IPS-18a (cell line): ENCODE measurements at regions not wholly inside any gene's neighbourhood (a gene's known extent, or its start where the extent isn't known, plus 50 kb on each side); places are given as distances from the start of the nearest gene placed in this dataset.

Experiments
- H3K27ac ChIP-seq: one replicate; pipeline ENCODE4 v1.5.1; 2013; ENCODE audit warnings: low read length
- H3K27me3 ChIP-seq: one replicate; pipeline ENCODE4 v1.6.1; 2013; ENCODE audit warnings: mild to moderate bottlenecking, low read length; ENCODE audit not compliant: control insufficient read depth, insufficient read depth
- H3K36me3 ChIP-seq: one replicate; pipeline ENCODE4 v1.6.1; 2013; ENCODE audit warnings: low read depth, low read length; ENCODE audit not compliant: control insufficient read depth
- H3K4me1 ChIP-seq: one replicate; pipeline ENCODE4 v1.6.1; 2013; ENCODE audit warnings: low read depth, low read length; ENCODE audit not compliant: control insufficient read depth
- H3K4me3 ChIP-seq: one replicate; pipeline ENCODE4 v1.5.1; 2013; ENCODE audit warnings: low read length
- H3K9ac ChIP-seq: one replicate; pipeline ENCODE4 v1.6.1; 2013; ENCODE audit warnings: mild to moderate bottlenecking, low read length, moderate library complexity
- H3K9me3 ChIP-seq: one replicate; pipeline ENCODE4 v1.6.1; 2013; ENCODE audit warnings: low read depth, low read length; ENCODE audit not compliant: control insufficient read depth

DNA sequence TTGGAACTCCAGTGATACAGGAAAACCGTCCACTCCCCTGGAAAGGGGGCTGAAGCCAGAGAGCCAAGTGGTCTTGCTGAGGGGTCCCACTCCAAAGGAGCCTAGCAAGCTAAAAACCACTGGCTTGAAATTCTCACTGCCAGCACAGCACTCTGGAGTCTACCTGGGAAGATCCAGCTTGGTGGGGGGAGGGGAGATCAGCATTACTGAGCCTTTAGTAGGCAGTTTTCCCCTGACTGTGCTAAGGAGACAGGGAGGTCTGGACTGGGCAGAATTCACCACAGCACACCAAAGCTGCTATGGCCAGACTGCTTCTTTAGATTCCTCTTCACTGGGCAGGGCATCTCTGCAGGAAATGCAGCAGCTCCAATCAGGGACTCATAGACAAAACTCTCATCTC, 510.7 kb upstream of the LRRTM1 start:
- no peaks in the 10 kb centered on the region for H3K27me3 ChIP-seq
- H3K4me1 ChIP-seq, result no peaks in the 10 kb centered on the region
- no peak overlapping the region for H3K4me3 ChIP-seq
- H3K9me3 ChIP-seq, result no peaks in the 10 kb centered on the region
- no peak overlapping the region for H3K9ac ChIP-seq
- no peak overlapping the region for H3K27ac ChIP-seq
- no peaks in the 10 kb centered on the region for H3K36me3 ChIP-seq

- Histone ChIP-seq H3K4me3 (no peak overlapping the region), H3K9me3 (peaks cover 3% of the 10 kb centered on the region), H3K27ac (no peak overlapping the region), H3K36me3 (no peaks in the 10 kb centered on the region), H3K9ac (no peak overlapping the region), H3K27me3 (no peaks in the 10 kb centered on the region), H3K4me1 (no peaks in the 10 kb centered on the region)
Observed at GRCh38 chr2:80786584-80786983, 482.0 kb upstream of the LRRTM1 start.

GRCh38 chr2:80778704-80779103, 474.2 kb upstream of the LRRTM1 start:
- Histone ChIP-seq H3K9ac (no peak overlapping the region), H3K9me3 (peaks cover 3% of the 10 kb centered on the region), H3K4me1 (no peaks in the 10 kb centered on the region), H3K27ac (no peak overlapping the region), H3K27me3 (no peaks in the 10 kb centered on the region), H3K4me3 (no peak overlapping the region), H3K36me3 (no peaks in the 10 kb centered on the region)

DNA sequence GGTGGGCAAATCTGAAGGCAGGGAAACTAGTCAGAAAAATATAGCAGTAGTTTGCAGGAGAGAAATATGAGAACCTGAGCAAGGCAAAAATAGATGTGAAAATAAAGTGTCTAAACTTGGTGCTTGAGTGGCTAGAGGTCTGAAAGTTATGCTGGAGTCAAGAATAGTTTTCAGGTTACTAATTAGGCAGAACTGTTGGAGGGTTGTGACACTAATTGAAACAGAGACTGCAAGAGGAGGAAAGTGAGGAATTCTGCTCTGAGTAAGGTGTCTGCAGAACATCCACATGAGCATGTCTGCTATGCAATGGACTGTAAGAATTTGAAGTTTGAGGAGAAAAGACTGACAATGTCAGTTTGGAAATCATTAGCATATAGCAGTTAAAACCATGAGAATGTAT, 444.0 kb upstream of the LRRTM1 start:
- no peak overlapping the region for H3K27ac ChIP-seq

GRCh38 chr2:80737047-80737446, 432.5 kb upstream of the LRRTM1 start:
- Histone ChIP-seq H3K36me3 (no peaks in the 10 kb centered on the region), H3K27me3 (no peaks in the 10 kb centered on the region), H3K9ac (no peak overlapping the region), H3K4me3 (no peak overlapping the region), H3K27ac (no peak overlapping the region), H3K4me1 (no peaks in the 10 kb centered on the region), H3K9me3 (no peaks in the 10 kb centered on the region)

More for the DNA sequence above, 444.0 kb upstream of the LRRTM1 start:
- H3K27me3 ChIP-seq, result no peaks in the 10 kb centered on the region
- no peaks in the 10 kb centered on the region for H3K4me1 ChIP-seq
- no peak overlapping the region for H3K9ac ChIP-seq
- no peak overlapping the region for H3K4me3 ChIP-seq
- no peaks in the 10 kb centered on the region for H3K36me3 ChIP-seq
- no peaks in the 10 kb centered on the region for H3K9me3 ChIP-seq

GRCh38 chr2:80725001-80725400, 420.4 kb upstream of the LRRTM1 start:
- no peaks in the 10 kb centered on the region for H3K27me3 ChIP-seq
- H3K4me3 ChIP-seq, result no peak overlapping the region
- H3K36me3 ChIP-seq, result no peaks in the 10 kb centered on the region
- H3K9ac ChIP-seq, result no peak overlapping the region
- no peaks in the 10 kb centered on the region for H3K9me3 ChIP-seq
- H3K27ac ChIP-seq, result no peak overlapping the region
- H3K4me1 ChIP-seq, result no peaks in the 10 kb centered on the region

DNA sequence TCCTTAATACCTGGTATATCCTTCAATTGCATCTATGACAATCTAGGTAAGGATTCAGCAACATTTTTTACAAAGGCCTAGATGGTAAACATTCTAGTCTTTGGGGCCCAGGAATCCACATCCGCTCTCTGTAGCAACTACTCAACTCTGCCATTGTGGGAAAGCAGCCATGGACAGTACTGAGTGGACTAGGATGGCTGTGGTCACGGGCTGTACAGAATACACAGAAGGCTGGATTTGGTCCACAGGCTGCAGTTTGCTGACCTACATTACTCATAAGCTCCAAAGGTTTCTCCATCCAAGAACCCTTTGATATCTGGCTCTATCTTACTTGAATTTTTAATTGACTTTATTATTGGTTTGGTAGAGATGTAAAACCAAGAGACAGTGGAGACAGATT, 418.3 kb upstream of the LRRTM1 start:
- Histone ChIP-seq H3K27me3 (no peaks in the 10 kb centered on the region), H3K9me3 (no peaks in the 10 kb centered on the region), H3K36me3 (no peaks in the 10 kb centered on the region), H3K4me1 (no peaks in the 10 kb centered on the region), H3K9ac (no peak overlapping the region), H3K27ac (no peak overlapping the region), H3K4me3 (no peak overlapping the region)

DNA sequence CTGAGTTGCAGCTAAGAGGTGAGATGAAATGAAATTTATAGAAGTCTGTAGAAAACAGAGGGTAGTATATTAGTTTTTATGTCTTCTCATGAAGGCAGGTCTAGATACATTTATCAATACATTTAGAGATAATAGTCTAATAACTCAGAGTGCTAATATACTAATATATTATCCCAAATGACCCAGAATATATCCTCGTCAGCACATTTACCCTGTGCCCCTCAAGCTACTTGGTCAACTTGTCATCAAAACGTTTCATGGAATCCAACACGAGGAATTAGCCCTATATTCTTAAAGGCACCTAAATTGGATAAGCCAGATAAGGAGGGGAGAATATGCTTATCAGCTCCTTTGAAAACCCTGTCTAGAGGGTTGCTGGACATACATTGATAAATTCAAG, 415.1 kb upstream of the LRRTM1 start:
- no peak overlapping the region for H3K27ac ChIP-seq
- H3K4me1 ChIP-seq, result no peaks in the 10 kb centered on the region
- no peaks in the 10 kb centered on the region for H3K36me3 ChIP-seq
- no peaks in the 10 kb centered on the region for H3K9me3 ChIP-seq
- no peak overlapping the region for H3K4me3 ChIP-seq
- H3K27me3 ChIP-seq, result no peaks in the 10 kb centered on the region
- H3K9ac ChIP-seq, result no peak overlapping the region

DNA sequence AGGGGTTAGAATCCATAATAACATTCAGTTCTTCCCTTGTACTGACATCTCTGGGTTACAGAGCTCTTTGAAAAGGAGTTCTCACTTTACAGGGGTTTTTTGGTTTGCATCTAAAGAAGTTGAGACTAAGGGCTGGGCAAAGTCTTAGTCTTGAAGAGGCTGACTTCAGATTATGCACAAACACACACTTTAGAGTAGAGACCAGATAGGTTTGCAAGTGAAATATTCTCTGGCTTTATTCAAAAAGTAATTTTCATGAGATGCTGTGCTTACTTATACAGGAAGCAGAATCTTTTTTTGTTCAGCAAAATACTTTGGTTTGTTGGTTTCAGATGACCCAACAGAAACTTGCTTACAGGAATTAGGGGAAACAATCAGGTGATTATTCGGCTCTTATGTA, 410.9 kb upstream of the LRRTM1 start:
- Histone ChIP-seq H3K36me3 (no peaks in the 10 kb centered on the region), H3K27me3 (no peaks in the 10 kb centered on the region), H3K27ac (no peak overlapping the region), H3K9ac (no peak overlapping the region), H3K9me3 (no peaks in the 10 kb centered on the region), H3K4me1 (no peaks in the 10 kb centered on the region), H3K4me3 (no peak overlapping the region)

- Histone ChIP-seq H3K4me3 (no peak overlapping the region), H3K27me3 (no peaks in the 10 kb centered on the region), H3K9ac (no peak overlapping the region), H3K27ac (no peak overlapping the region), H3K4me1 (no peaks in the 10 kb centered on the region), H3K36me3 (no peaks in the 10 kb centered on the region), H3K9me3 (no peaks in the 10 kb centered on the region)
Observed at GRCh38 chr2:80711915-80712314, 407.4 kb upstream of the LRRTM1 start.

- no peaks in the 10 kb centered on the region for H3K27me3 ChIP-seq
- no peaks in the 10 kb centered on the region for H3K9me3 ChIP-seq
- no peak overlapping the region for H3K27ac ChIP-seq
- no peak overlapping the region for H3K4me3 ChIP-seq
- H3K4me1 ChIP-seq, result no peaks in the 10 kb centered on the region
- no peak overlapping the region for H3K9ac ChIP-seq
- H3K36me3 ChIP-seq, result no peaks in the 10 kb centered on the region
Observed at GRCh38 chr2:80706951-80707350, 402.4 kb upstream of the LRRTM1 start.

GRCh38 chr2:80706541-80706940, 402.0 kb upstream of the LRRTM1 start:
- H3K9me3 ChIP-seq, result no peaks in the 10 kb centered on the region

More at GRCh38 chr2:80706541-80706940, 402.0 kb upstream of the LRRTM1 start:
- H3K27ac ChIP-seq, result no peak overlapping the region
- H3K9ac ChIP-seq, result no peak overlapping the region
- H3K4me3 ChIP-seq, result no peak overlapping the region
- no peaks in the 10 kb centered on the region for H3K36me3 ChIP-seq
- no peaks in the 10 kb centered on the region for H3K4me1 ChIP-seq
- no peaks in the 10 kb centered on the region for H3K27me3 ChIP-seq
